HCT116 (cell line): ENCODE measurements at regions not wholly inside any gene's neighbourhood (a gene's known extent, or its start where the extent isn't known, plus 50 kb on each side); places are given as distances from the start of the nearest gene placed in this dataset.

Source experiments
- ATAC-seq: fragments of 200-7000 bp; cut with Tn5 transposase; 2 replicates; pipeline ENCODE4 v1.9.1; 2020; ENCODE audit warnings: mild to moderate bottlenecking, moderate library complexity
- BruUV-seq: library from RNA; stranded (reverse); fragments of 400-500 nt; replicated peaks from 2 replicates; lab custom pipeline; 2021; lab: Mats Ljungman, UMichigan
- CTCF ChIA-PET: fragments of 300-600 bp; sonication (Branson Sonifier 250); formaldehyde crosslinking; loops from one replicate; lab custom pipeline; 2021; ENCODE audit warnings: antibody characterized with exemption; lab: Charles Lee
- POLR2A ChIA-PET: fragments of 300-600, 350-600 bp; sonication (Branson Sonifier 250); formaldehyde crosslinking; loops from one replicate; lab custom pipeline; 2021; ENCODE audit warnings: antibody characterized with exemption; lab: Charles Lee
- RAD21 ChIA-PET, 2 experiments: fragments of 300-600 bp; sonication (Branson Sonifier 250); formaldehyde crosslinking; loops; one replicate each; lab custom pipeline; 2023; ENCODE audit warnings: low total read pairs in 2 of 2; ENCODE audit not compliant: uncharacterized antibody in 2 of 2, unreplicated experiment in 2 of 2, low non-redundant PET in 1 of 2; lab: Charles Lee
- DNase-seq: peaks from one replicate; pipeline ENCODE4 v3.0.0-alpha.2; 2010; ENCODE audit warnings: low read depth, low spot score
- H2AFZ ChIP-seq: fragments of 200-600 bp; shearing (Covaris generic), sonication (generic); 2 replicates; pipeline ENCODE4 v1.6.1; 2017; ENCODE audit warnings: low read depth, mixed run types, mixed read lengths, antibody characterized with exemption, low read length; ENCODE audit not compliant: poor library complexity, severe bottlenecking
- H3K27ac ChIP-seq: 2 replicates; pipeline ENCODE4 v1.5.1; 2012; ENCODE audit warnings: low read depth, low read length
- H3K27me3 ChIP-seq: fragments of 200-600 bp; sonication (generic); 2 replicates; pipeline ENCODE4 v1.6.1; 2016; ENCODE audit warnings: mixed run types, low read length, mixed read lengths; ENCODE audit not compliant: insufficient read depth
- H3K36me3 ChIP-seq, 2 experiments: fragments of 200-500 bp in 1 of 2; fragments of 200-600 bp in 1 of 2; sonication (Bioruptor generic) in 1 of 2; sonication (generic) in 1 of 2; 2 replicates each; pipeline versions ENCODE4 v1.5.1 to v1.6.1; 2014 to 2016; ENCODE audit warnings: low read length in 2 of 2, inconsistent platforms in 1 of 2, mixed read lengths in 1 of 2, mixed run types in 1 of 2; ENCODE audit not compliant: insufficient read depth in 2 of 2, control insufficient read depth in 1 of 2
- H3K4me1 ChIP-seq, 2 experiments: fragments of 200-600 bp in 1 of 2; sonication (generic) in 1 of 2; 2 replicates each; pipeline versions ENCODE4 v1.5.1 to v1.6.1; 2012 to 2017; ENCODE audit warnings: low read length in 2 of 2, inconsistent platforms in 1 of 2, mild to moderate bottlenecking in 1 of 2, mixed read lengths in 1 of 2, mixed run types in 1 of 2, moderate library complexity in 1 of 2; ENCODE audit not compliant: insufficient read depth in 2 of 2, control insufficient read depth in 1 of 2
- H3K4me2 ChIP-seq: fragments of 200-600 bp; sonication (generic); 2 replicates; pipeline ENCODE4 v1.6.1; 2017; ENCODE audit warnings: mixed run types, low read length, mixed read lengths
- H3K4me3 ChIP-seq, 2 experiments: fragments of 200-600 bp in 1 of 2; sonication (generic) in 1 of 2; replicated peaks in 1 of 2; 2 replicates each; pipeline ENCODE4 v1.5.1; 2011 to 2016; ENCODE audit warnings: low read length in 2 of 2, control low read depth in 1 of 2, low read depth in 1 of 2, mild to moderate bottlenecking in 1 of 2, mixed read lengths in 1 of 2, mixed run types in 1 of 2
- H3K79me2 ChIP-seq: fragments of 200-600 bp; sonication (generic); 2 replicates; pipeline ENCODE4 v1.6.1; 2017; ENCODE audit warnings: mild to moderate bottlenecking, mixed run types, low read length, moderate library complexity, mixed read lengths; ENCODE audit not compliant: insufficient read depth
- H3K9ac ChIP-seq: fragments of 200-600 bp; sonication (generic); 2 replicates; pipeline ENCODE4 v1.6.1; 2016; ENCODE audit warnings: low read length, mixed read lengths
- H3K9me2 ChIP-seq: fragments of 200-600 bp; sonication (generic), shearing (Covaris generic); 2 replicates; pipeline ENCODE4 v1.6.1; 2017; ENCODE audit warnings: mixed run types, mild to moderate bottlenecking, moderate library complexity; ENCODE audit not compliant: insufficient read depth
- H3K9me3 ChIP-seq, 2 experiments: fragments of 200-500 bp in 1 of 2; fragments of 200-600 bp in 1 of 2; sonication (Bioruptor generic) in 1 of 2; sonication (generic) in 1 of 2; 2 replicates each; pipeline ENCODE4 v1.6.1; 2014 to 2017; ENCODE audit warnings: low read length in 2 of 2, mixed read lengths in 2 of 2, inconsistent platforms in 1 of 2, low read depth in 1 of 2, mild to moderate bottlenecking in 1 of 2, mixed run types in 1 of 2, moderate library complexity in 1 of 2; ENCODE audit not compliant: control insufficient read depth in 1 of 2, insufficient read depth in 1 of 2
- H4K20me1 ChIP-seq: fragments of 200-600 bp; sonication (generic), shearing (Covaris generic); 2 replicates; pipeline ENCODE4 v1.6.1; 2017; ENCODE audit warnings: mixed run types, mild to moderate bottlenecking, moderate library complexity; ENCODE audit not compliant: insufficient read depth
- CBX3 ChIP-seq: IDR thresholded peaks from 2 replicates; pipeline ENCODE4 v1.6.1; 2012; ENCODE audit warnings: low read depth
- EGR1 ChIP-seq: IDR thresholded peaks from 2 replicates; pipeline ENCODE4 v1.6.1; 2012; ENCODE audit warnings: low read depth
- ELF1 ChIP-seq: IDR thresholded peaks from 2 replicates; pipeline ENCODE4 v1.6.1; 2012; ENCODE audit warnings: low read depth, borderline replicate concordance
- EZH2 ChIP-seq: fragments of 200-600 bp; sonication (generic); IDR thresholded peaks from 2 replicates; pipeline ENCODE4 v1.6.1; 2017; ENCODE audit warnings: antibody characterized with exemption, mixed run types
- EZH2phosphoT487 ChIP-seq: fragments of 200-600 bp; IDR thresholded peaks from 2 replicates; pipeline ENCODE4 v1.6.1; 2018; ENCODE audit warnings: antibody characterized with exemption, borderline replicate concordance
- FOSL1 ChIP-seq: IDR thresholded peaks from 2 replicates; pipeline ENCODE4 v1.6.1; 2012; ENCODE audit warnings: low read depth
- POLR2A ChIP-seq: IDR thresholded peaks from 2 replicates; pipeline ENCODE4 v1.7.0; 2011; ENCODE audit warnings: borderline replicate concordance; ENCODE audit not compliant: insufficient read depth, insufficient read length; ENCODE audit errors: extremely low read depth
- POLR2AphosphoS5 ChIP-seq: IDR thresholded peaks from 2 replicates; pipeline ENCODE4 v1.6.1; 2011; ENCODE audit warnings: mild to moderate bottlenecking, low read depth, low read length, moderate library complexity
- RAD21 ChIP-seq: IDR thresholded peaks from 2 replicates; pipeline ENCODE4 v1.6.1; 2012; ENCODE audit warnings: low read depth, mild to moderate bottlenecking
- TCF7L2 ChIP-seq: IDR thresholded peaks from 2 replicates; pipeline ENCODE4 v1.7.0; 2011; ENCODE audit warnings: borderline replicate concordance, inconsistent platforms; ENCODE audit not compliant: insufficient read depth, insufficient read length; ENCODE audit errors: extremely low read depth
- ZNF274 ChIP-seq: fragments of 200-500 bp; sonication (Bioruptor generic); IDR thresholded peaks from 2 replicates; pipeline ENCODE4 v1.6.1; 2014; ENCODE audit warnings: mild to moderate bottlenecking, low read depth, low read length, inconsistent platforms
- intact Hi-C: fragments of 100-400 bp; cut with micrococcal nuclease; formaldehyde crosslinking; loops from 2 replicates; pipeline ENCODE4 v1.10.0; 2022
- TF ChIP-seq, protein P1 (sequence below): IDR thresholded peaks from 2 replicates; pipeline ENCODE4 v1.6.1; 2012; ENCODE audit warnings: low read depth

DNA sequence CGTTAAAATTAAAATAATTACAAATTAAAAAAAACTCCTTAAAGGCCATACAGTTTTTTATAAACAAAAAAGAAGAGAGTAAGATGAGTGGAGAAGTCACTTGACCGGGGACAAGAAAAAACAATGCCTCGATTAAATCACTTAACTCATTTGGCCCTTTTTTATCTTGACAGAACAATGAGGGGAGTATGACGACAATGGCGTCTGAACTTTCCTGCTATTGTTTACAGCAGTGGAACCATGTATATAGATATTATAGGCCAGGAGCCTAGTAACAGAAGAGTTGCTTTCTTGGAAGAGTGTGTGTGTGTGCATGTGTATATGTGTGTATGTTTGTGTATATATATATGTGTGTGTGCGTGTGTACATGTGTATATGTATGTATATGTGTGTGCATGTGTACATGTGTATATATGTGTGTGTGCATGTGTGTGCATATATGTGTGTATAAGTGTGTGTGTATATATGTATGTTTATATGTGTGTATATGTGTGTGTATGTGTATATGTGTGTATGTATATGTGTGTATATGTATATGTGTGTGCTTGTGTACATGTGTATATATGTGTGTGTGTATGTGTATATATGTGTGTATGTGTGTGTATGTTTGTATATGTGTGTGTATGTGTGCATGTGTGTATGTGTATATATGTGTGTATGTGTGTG, 153.4 kb upstream of the FAT1 start:
- H3K9me3 ChIP-seq: peaks cover 0 to under 1% of the 10 kb centered on the region in 2 experiments; a peak in 1 of 4 replicates
- no peak overlapping the region for H2AFZ ChIP-seq
- H3K27ac ChIP-seq: no peak overlapping the region
- RAD21 ChIA-PET: no interaction called here
- H3K4me3 ChIP-seq: no peak overlapping the region
- DNase-seq: no peak
- no peak overlapping the region for H3K9ac ChIP-seq
- H3K79me2 ChIP-seq: no peaks in the 10 kb centered on the region
- H3K9me2 ChIP-seq: no peaks in the 10 kb centered on the region
- BruUV-seq: no TSS peak
- POLR2A ChIA-PET: no interaction called here
- peaks cover 32 to 40% of the 10 kb centered on the region in 2 experiments for H3K4me1 ChIP-seq
- TF ChIP-seq ELF1: no peak
- TF ChIP-seq EZH2phosphoT487: no peak
- TF ChIP-seq FOSL1: no peak
- no peak for TF ChIP-seq POLR2AphosphoS5
- no peak for TF ChIP-seq POLR2A
- no peak for TF ChIP-seq EGR1
- TF ChIP-seq RAD21: no peak
- TF ChIP-seq TCF7L2: no peak
- TF ChIP-seq ZNF274: no peak
- no peak for TF ChIP-seq CBX3
- TF ChIP-seq, protein P1, sequence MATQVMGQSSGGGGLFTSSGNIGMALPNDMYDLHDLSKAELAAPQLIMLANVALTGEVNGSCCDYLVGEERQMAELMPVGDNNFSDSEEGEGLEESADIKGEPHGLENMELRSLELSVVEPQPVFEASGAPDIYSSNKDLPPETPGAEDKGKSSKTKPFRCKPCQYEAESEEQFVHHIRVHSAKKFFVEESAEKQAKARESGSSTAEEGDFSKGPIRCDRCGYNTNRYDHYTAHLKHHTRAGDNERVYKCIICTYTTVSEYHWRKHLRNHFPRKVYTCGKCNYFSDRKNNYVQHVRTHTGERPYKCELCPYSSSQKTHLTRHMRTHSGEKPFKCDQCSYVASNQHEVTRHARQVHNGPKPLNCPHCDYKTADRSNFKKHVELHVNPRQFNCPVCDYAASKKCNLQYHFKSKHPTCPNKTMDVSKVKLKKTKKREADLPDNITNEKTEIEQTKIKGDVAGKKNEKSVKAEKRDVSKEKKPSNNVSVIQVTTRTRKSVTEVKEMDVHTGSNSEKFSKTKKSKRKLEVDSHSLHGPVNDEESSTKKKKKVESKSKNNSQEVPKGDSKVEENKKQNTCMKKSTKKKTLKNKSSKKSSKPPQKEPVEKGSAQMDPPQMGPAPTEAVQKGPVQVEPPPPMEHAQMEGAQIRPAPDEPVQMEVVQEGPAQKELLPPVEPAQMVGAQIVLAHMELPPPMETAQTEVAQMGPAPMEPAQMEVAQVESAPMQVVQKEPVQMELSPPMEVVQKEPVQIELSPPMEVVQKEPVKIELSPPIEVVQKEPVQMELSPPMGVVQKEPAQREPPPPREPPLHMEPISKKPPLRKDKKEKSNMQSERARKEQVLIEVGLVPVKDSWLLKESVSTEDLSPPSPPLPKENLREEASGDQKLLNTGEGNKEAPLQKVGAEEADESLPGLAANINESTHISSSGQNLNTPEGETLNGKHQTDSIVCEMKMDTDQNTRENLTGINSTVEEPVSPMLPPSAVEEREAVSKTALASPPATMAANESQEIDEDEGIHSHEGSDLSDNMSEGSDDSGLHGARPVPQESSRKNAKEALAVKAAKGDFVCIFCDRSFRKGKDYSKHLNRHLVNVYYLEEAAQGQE: no peak
- no peak for TF ChIP-seq EZH2
- TF ChIP-seq, all 23 proteins: peak for 0
- Histone ChIP-seq H3K27me3 (no peaks in the 10 kb centered on the region), H3K36me3 (no peaks in the 10 kb centered on the region), H3K4me2 (no peak overlapping the region), H4K20me1 (no peaks in the 10 kb centered on the region)
- CTCF ChIA-PET: no interaction called here
- intact Hi-C loops: no loop called here
- ATAC-seq: no peak
